Epithelial cell of proximal tubule (primary cell): ENCODE measurements at regions not wholly inside any gene's neighbourhood (a gene's known extent, or its start where the extent isn't known, plus 50 kb on each side); places are given as distances from the start of the nearest gene placed in this dataset.
"Not testable (repeated sequence)": the region's sequence is repeated elsewhere in the genome, so short reads cannot be mapped to it uniquely, and the experiment has no call there.

Experiments used
- DNase-seq: peaks from one replicate; pipeline ENCODE4 v3.0.0-alpha.2; 2011; ENCODE audit warnings: low read depth
- H3K4me3 ChIP-seq: 2 replicates; pipeline ENCODE4 v1.5.1; 2011; ENCODE audit warnings: low read depth, mild to moderate bottlenecking, low read length
- TF ChIP-seq, protein P1 (sequence below): conservative IDR thresholded peaks from 2 replicates; pipeline ENCODE4 v1.5.1; 2012; ENCODE audit warnings: low read depth, mild to moderate bottlenecking, low read length

- TF ChIP-seq, protein P1, sequence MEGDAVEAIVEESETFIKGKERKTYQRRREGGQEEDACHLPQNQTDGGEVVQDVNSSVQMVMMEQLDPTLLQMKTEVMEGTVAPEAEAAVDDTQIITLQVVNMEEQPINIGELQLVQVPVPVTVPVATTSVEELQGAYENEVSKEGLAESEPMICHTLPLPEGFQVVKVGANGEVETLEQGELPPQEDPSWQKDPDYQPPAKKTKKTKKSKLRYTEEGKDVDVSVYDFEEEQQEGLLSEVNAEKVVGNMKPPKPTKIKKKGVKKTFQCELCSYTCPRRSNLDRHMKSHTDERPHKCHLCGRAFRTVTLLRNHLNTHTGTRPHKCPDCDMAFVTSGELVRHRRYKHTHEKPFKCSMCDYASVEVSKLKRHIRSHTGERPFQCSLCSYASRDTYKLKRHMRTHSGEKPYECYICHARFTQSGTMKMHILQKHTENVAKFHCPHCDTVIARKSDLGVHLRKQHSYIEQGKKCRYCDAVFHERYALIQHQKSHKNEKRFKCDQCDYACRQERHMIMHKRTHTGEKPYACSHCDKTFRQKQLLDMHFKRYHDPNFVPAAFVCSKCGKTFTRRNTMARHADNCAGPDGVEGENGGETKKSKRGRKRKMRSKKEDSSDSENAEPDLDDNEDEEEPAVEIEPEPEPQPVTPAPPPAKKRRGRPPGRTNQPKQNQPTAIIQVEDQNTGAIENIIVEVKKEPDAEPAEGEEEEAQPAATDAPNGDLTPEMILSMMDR: no peak
- no peak for DNase-seq
- no peak overlapping the region for H3K4me3 ChIP-seq
These were observed 245.3 kb downstream of the GADD45G start for GRCh38 chr9:89850153-89850552.

GRCh38 chr9:89850631-89851325, 246.0 kb downstream of the GADD45G start:
- DNase-seq: no peak
- TF ChIP-seq, protein P1: no peak
- no peak overlapping the region for H3K4me3 ChIP-seq

- H3K4me3 ChIP-seq: no peak overlapping the region
- TF ChIP-seq, protein P1: no peak
- DNase-seq: no peak
These were observed 248.3 kb downstream of the GADD45G start for GRCh38 chr9:89853161-89853560.

- TF ChIP-seq, protein P1: no peak
- no peak for DNase-seq
- H3K4me3 ChIP-seq: no peak overlapping the region
These were observed 249.1 kb downstream of the GADD45G start for GRCh38 chr9:89853931-89854330.

GRCh38 chr9:89854715-89855475, 250.1 kb downstream of the GADD45G start:
- DNase-seq: no peak
- TF ChIP-seq, protein P1: no peak
- H3K4me3 ChIP-seq: no peak overlapping the region

DNA sequence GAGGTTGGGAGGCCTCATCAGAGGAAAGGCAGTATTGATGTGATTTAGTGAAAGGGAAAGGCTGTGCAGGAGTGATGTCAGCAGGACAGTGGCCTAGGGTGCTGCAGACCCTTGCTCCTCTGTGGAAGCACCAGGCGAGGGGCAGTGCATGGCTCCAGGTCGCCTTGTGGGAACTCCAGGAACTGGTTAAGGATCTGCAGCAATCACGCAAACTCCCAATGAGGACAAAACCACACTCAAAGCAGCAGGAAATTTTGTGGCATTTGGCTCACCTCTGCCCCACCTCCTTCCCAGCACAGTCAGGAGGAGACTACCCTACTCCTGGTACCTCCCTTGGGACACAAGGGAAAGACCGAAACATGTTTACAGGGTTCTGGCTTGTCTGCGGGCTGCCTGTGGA, 251.5 kb downstream of the GADD45G start:
- H3K4me3 ChIP-seq, DNase-seq: not testable (repeated sequence)

DNA sequence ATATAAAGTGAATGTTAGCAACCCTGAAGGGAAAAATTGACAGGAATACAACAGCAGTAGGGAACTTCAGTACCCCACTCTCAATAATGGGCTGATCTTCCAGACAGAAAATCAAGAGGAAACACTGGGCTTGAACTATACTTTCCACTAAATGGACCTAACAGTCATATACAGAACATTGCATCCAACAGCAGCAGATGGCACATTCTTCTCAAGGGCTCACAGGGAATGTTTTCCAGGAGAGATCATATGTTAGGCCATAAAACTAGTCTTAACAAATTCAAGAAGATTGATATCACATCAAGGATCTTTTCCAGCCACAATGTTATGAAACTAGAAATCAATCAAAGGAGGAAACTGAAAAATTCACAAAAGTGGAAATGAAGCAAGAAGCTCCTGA, 252.1 kb downstream of the GADD45G start:
- not testable (repeated sequence) for DNase-seq, H3K4me3 ChIP-seq

DNA sequence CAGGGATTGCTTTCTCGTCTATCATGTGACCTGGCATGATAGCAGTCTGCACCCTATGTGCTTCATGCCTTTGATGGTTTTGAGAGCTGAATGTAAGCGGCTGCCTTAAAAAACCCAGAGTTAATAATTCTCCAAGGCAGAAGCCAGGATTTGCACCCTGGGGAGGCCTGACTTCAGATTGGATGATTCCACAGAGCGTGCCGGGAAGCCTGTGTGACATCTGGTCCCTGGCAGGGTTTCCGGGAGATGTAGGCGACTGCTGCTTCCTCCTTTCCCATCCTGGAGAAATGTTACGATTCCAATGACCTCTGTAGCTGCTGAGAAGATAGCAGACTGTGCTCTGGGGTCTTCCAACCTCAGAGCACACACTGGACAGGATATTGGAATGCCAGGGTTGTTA, 255.0 kb downstream of the GADD45G start:
- H3K4me3 ChIP-seq, DNase-seq: not testable (repeated sequence)

- not testable (repeated sequence) for DNase-seq, H3K4me3 ChIP-seq
These were observed 256.6 kb downstream of the GADD45G start for GRCh38 chr9:89861371-89861770.
